Fibroblast of villous mesenchyme (primary cell): ENCODE measurements at regions not wholly inside any gene's neighbourhood (a gene's known extent, or its start where the extent isn't known, plus 50 kb on each side); places are given as distances from the start of the nearest gene placed in this dataset.

Experiments used
- DNase-seq: peaks from one replicate; pipeline ENCODE4 v3.0.0-alpha.2; 2010; ENCODE audit warnings: low read depth
- H3K4me3 ChIP-seq: 2 replicates; pipeline ENCODE4 v1.5.1; 2011; ENCODE audit warnings: low read depth, mild to moderate bottlenecking, low read length
- TF ChIP-seq, protein P1 (sequence below): IDR thresholded peaks from 2 replicates; pipeline ENCODE4 v1.5.1; 2012; ENCODE audit warnings: low read depth, mild to moderate bottlenecking, low read length; ENCODE audit not compliant: insufficient read depth

DNA sequence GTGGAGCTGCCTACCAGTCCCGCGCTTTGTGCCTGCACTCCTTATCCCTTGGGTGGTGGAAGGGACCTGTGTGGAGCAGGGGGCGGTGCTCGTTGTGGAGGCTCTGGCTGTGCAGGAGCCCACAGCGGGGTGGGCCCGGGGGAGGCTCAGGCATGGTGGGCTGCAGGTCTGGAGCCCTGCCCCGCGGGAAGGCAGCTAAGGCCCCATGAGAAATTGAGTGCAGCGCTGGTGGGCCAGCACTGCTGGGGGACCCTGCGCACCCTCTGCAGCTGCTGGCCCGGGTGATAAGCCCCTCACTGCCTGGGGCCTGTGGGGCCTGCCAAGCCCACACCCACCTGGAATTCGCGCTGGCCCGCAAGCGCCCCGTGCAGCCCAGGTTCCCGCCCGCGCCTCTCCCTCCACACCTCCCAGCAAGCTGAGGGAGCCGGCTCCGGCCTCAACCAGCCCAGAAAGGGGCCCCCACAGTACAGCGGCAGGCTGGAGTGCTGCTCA is 859.6 kb upstream of the KCND2 start:
- TF ChIP-seq, protein P1, sequence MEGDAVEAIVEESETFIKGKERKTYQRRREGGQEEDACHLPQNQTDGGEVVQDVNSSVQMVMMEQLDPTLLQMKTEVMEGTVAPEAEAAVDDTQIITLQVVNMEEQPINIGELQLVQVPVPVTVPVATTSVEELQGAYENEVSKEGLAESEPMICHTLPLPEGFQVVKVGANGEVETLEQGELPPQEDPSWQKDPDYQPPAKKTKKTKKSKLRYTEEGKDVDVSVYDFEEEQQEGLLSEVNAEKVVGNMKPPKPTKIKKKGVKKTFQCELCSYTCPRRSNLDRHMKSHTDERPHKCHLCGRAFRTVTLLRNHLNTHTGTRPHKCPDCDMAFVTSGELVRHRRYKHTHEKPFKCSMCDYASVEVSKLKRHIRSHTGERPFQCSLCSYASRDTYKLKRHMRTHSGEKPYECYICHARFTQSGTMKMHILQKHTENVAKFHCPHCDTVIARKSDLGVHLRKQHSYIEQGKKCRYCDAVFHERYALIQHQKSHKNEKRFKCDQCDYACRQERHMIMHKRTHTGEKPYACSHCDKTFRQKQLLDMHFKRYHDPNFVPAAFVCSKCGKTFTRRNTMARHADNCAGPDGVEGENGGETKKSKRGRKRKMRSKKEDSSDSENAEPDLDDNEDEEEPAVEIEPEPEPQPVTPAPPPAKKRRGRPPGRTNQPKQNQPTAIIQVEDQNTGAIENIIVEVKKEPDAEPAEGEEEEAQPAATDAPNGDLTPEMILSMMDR: no peak
- DNase-seq: no peak
- H3K4me3 ChIP-seq: no peak overlapping the region

DNA sequence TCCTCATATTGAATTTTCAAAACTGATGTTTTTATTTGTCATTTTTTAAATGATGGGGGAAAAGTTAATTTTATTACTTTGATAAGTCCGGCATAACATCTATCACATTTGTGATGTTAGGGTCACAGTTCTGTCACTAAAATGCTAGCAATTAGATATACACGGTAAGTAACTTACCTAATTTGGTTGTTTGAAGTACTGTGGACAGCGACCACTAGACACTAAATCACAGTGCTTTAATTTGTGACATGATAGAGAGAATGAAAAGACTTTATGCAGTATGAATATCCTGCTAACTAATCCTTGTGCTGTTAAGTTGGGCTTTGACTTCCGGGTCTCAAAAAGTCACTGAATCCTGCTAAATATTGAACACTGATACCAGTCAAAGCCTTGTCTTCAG is 857.3 kb upstream of the KCND2 start:
- no peak overlapping the region for H3K4me3 ChIP-seq
- DNase-seq: no peak
- TF ChIP-seq, protein P1: no peak

DNA sequence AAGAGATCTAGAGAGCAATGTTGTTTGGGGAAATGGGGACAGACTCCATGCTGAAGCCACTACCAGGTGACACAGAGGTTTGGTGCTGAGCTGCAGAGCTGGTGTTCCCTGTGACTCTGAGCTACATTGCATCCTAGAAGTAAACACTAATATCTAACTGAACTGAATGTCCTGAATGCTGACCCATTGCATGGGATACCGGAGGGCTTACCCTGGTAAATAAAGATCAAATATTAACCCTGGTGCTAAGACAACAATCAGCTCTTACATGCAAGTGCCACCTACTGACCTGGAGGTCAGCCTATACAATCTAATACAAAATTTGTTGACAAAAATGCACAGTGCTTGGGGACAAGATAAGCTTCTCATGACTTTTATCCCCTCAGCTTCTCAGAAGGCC is 851.3 kb upstream of the KCND2 start:
- DNase-seq: no peak
- no peak overlapping the region for H3K4me3 ChIP-seq
- TF ChIP-seq, protein P1: no peak

DNA sequence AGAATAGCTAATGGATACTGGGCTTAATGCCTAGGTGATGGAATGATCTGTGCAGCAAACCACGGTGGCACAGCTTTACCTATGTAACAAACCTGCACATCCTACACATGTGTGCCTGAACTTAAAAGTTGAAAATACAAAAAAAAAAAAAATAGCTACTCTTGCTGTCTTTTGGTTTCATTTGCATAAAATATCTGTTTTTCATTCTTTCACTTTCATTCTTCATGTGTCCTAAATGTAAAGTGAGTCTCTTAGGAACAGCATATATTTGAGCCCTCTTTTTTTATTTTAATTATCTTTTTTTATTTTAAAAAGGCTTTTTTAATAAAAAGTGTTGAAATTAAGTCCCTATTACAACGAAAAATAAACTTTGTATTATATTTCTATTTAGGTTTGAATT is 836.1 kb upstream of the KCND2 start:
- DNase-seq: no peak
- TF ChIP-seq, protein P1: no peak
- H3K4me3 ChIP-seq: no peak overlapping the region

DNA sequence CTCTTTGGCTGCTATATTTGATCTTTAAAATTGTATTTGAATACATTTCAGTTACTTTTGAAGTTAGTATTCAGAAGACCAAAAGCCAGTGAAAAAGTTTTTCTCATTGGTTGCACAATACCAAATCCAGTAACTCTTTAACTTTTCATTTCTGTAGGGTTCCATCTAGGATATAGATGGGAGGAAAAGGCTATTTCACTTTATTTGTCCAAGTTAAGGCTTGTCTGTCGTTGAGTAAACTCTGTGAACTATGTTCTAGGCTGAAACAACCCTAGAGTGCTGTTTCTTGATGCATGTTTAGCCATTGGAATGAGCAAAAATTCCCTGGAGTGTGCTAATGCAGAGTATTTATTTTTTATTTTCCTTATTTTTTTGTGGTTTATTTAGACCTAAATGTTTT is 834.7 kb upstream of the KCND2 start:
- no peak overlapping the region for H3K4me3 ChIP-seq
- DNase-seq: no peak
- TF ChIP-seq, protein P1: no peak

DNA sequence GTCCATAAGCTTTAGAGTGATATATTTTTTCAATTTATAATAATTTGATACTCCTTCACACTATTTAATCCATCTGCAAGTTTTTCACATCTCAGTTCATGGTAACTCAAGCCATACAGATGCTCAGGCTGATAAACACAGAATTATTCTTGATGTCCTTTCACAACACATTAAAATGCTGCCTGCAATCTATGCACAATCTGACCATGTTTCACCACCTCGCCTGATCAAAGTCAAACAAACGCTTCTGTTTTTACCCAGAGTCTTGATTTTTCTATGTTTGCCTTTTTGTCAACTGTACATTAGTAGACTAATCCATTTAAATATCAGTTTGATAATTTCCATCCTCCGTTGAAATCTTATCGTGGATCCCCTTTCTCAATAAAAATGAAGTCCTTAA is 833.8 kb upstream of the KCND2 start:
- TF ChIP-seq, protein P1: no peak
- no peak for DNase-seq
- no peak overlapping the region for H3K4me3 ChIP-seq

DNA sequence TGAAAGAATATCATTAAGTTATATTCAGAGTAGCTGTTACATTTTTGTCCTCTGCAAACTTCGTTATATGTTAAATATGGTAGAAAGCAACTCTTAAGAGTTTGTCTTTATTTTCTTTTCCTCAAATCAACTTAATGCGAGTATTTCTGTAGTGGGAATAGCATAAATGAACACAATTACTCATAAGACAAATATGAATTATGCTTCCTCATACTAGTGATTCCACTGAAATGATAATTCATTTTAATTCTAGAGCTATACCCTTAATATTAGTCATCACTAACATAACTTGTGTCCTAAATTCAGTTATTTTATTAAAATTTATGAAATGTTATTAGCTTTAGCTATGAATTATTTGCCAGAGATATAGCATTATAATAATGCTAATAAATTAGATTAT is 820.6 kb upstream of the KCND2 start:
- DNase-seq: no peak
- TF ChIP-seq, protein P1: no peak
- H3K4me3 ChIP-seq: no peak overlapping the region
